Erythroblast (primary cell): ENCODE measurements at regions not wholly inside any gene's neighbourhood (a gene's known extent, or its start where the extent isn't known, plus 50 kb on each side); places are given as distances from the start of the nearest gene placed in this dataset.

ENCODE experiments used
- GATA1 ChIP-seq: IDR thresholded peaks from 2 replicates; pipeline ENCODE4 v1.6.1; 2011; ENCODE audit warnings: low read depth, mild to moderate bottlenecking, control low read depth, low read length, moderate library complexity
- POLR2A ChIP-seq: IDR thresholded peaks from 2 replicates; pipeline ENCODE4 v1.6.1; 2011; ENCODE audit warnings: mild to moderate bottlenecking, low read length

GRCh38 chr22:48676266-48677167, 1151.2 kb downstream of the BRD1 start:
- TF ChIP-seq POLR2A (no peak), GATA1 (no peak)
